Common myeloid progenitor, CD34-positive (primary cell): ENCODE measurements at regions not wholly inside any gene's neighbourhood (a gene's known extent, or its start where the extent isn't known, plus 50 kb on each side); places are given as distances from the start of the nearest gene placed in this dataset.

Experiments
- CTCF ChIA-PET: fragments of 350-600 bp; sonication (Branson Sonifier 250); formaldehyde crosslinking; loops from one replicate; lab custom pipeline; 2021; ENCODE audit warnings: antibody characterized with exemption; lab: Charles Lee
- POLR2A ChIA-PET: fragments of 350-600 bp; sonication (Branson Sonifier 250); formaldehyde crosslinking; loops from one replicate; lab custom pipeline; 2021; ENCODE audit warnings: antibody characterized with exemption; lab: Charles Lee
- DNase-seq, 3 donors: peaks; one replicate each; pipeline versions ENCODE4 v3.0.0 to v3.0.0-alpha.2; 2013
- H3K27ac ChIP-seq, 2 experiments: 1 replicate in 1 of 2; 2 replicates in 1 of 2; pipeline ENCODE4 v1.7.0; 2013; ENCODE audit warnings: inconsistent platforms in 2 of 2, low read length in 2 of 2, mild to moderate bottlenecking in 2 of 2, low read depth in 1 of 2, moderate library complexity in 1 of 2; ENCODE audit not compliant: severe bottlenecking in 2 of 2, insufficient read depth in 1 of 2, poor library complexity in 1 of 2
- H3K27me3 ChIP-seq, 5 experiments: replicated peaks in 2 of 5; 1 replicate in 3 of 5; 2 replicates in 2 of 5; pipeline versions ENCODE4 v1.6.1 to v1.7.0; 2013; ENCODE audit warnings: low read length in 4 of 5, mild to moderate bottlenecking in 2 of 5, moderate library complexity in 2 of 5, inconsistent platforms in 1 of 5; ENCODE audit not compliant: insufficient read depth in 5 of 5, control insufficient read depth in 4 of 5
- H3K36me3 ChIP-seq, 4 experiments: 1 replicate in 2 of 4; 2 replicates in 2 of 4; pipeline versions ENCODE4 v1.6.1 to v1.7.0; 2013; ENCODE audit warnings: low read length in 3 of 4, control low read depth in 1 of 4, mild to moderate bottlenecking in 1 of 4; ENCODE audit not compliant: control insufficient read depth in 4 of 4, insufficient read depth in 4 of 4
- H3K4me1 ChIP-seq, 4 experiments: 1 replicate in 3 of 4; 2 replicates in 1 of 4; pipeline versions ENCODE4 v1.6.1 to v1.7.1; 2013; ENCODE audit warnings: low read length in 3 of 4, mild to moderate bottlenecking in 3 of 4, control low read depth in 1 of 4, inconsistent platforms in 1 of 4, moderate library complexity in 1 of 4; ENCODE audit not compliant: control insufficient read depth in 4 of 4, insufficient read depth in 4 of 4; ENCODE audit errors: control extremely low read depth in 1 of 4
- H3K4me3 ChIP-seq, 7 experiments: 1 replicate in 4 of 7; 2 replicates in 3 of 7; pipeline versions ENCODE4 v1.5.1 to v1.7.0; 2013; ENCODE audit warnings: mild to moderate bottlenecking in 7 of 7, low read length in 6 of 7, moderate library complexity in 6 of 7, inconsistent platforms in 2 of 7, low read depth in 2 of 7, control low read depth in 1 of 7; ENCODE audit not compliant: insufficient read depth in 4 of 7, control insufficient read depth in 1 of 7; ENCODE audit errors: extremely low read depth in 1 of 7
- H3K9me3 ChIP-seq, 5 experiments: 1 replicate in 4 of 5; 2 replicates in 1 of 5; pipeline versions ENCODE4 v1.6.1 to v1.7.1; 2013; ENCODE audit warnings: low read length in 4 of 5, mild to moderate bottlenecking in 2 of 5, inconsistent platforms in 1 of 5, low read depth in 1 of 5, moderate library complexity in 1 of 5; ENCODE audit not compliant: control insufficient read depth in 4 of 5, insufficient read depth in 2 of 5; ENCODE audit errors: control extremely low read depth in 1 of 5
- WGBS: methylation state at CpG from one replicate; pipeline ENCODE4 v1.1.5; 2013; ENCODE audit not compliant: insufficient coverage; 5-methylcytosine and 5-hydroxymethylcytosine counted together

- 100% methylated on average over 2 of the region's 2 CpGs for WGBS
- no peak overlapping the region for H3K27ac ChIP-seq
- H3K9me3 ChIP-seq, result no peaks in the 10 kb centered on the region
- no peaks in the 10 kb centered on the region for H3K27me3 ChIP-seq
- no peak for DNase-seq
- CTCF ChIA-PET, result interaction anchor here (1.0 to 1.3 kb wide), 2 partner anchors 10 to 45 kb away, joined by 3 to 6 read pairs; no protein-coding TSS in a partner anchor
- no peak overlapping the region for H3K4me3 ChIP-seq
- POLR2A ChIA-PET, result no interaction called here
- peaks cover 0 to 9% (median 0%) of the 10 kb centered on the region in 4 experiments for H3K36me3 ChIP-seq
- peaks cover 0 to 21% (median 18%) of the 10 kb centered on the region in 4 experiments for H3K4me1 ChIP-seq
Measured at GRCh38 chr13:30359991-30360390, 52.6 kb upstream of the KATNAL1 start.

- POLR2A ChIA-PET, result no interaction called here
- WGBS, result 94% methylated on average over 3 of the region's 3 CpGs
Measured at GRCh38 chr13:30360586-30360985, 53.2 kb upstream of the KATNAL1 start.

GRCh38 chr13:30362005-30362788 is 54.8 kb upstream of the KATNAL1 start:
- DNase-seq, result no peak
- Histone ChIP-seq H3K9me3 (no peaks in the 10 kb centered on the region), H3K4me3 (no peak overlapping the region), H3K27ac (no peak overlapping the region), H3K4me1 (peaks cover 8 to 23% (median 21%) of the 10 kb centered on the region in 4 experiments), H3K36me3 (peaks cover 0 to 9% (median 0%) of the 10 kb centered on the region in 4 experiments), H3K27me3 (no peaks in the 10 kb centered on the region)
- CTCF ChIA-PET, result interaction anchor here (0.7 to 1.8 kb wide), 4 partner anchors 9 to 97 kb away, joined by 3 to 5 read pairs (median 4); no protein-coding TSS in a partner anchor
- POLR2A ChIA-PET, result no interaction called here
- WGBS, result 100% methylated on average over 3 of the region's 6 CpGs

More at GRCh38 chr13:30360586-30360985, 53.2 kb upstream of the KATNAL1 start:
- CTCF ChIA-PET, result interaction anchor here (1.0 to 1.3 kb wide), 2 partner anchors 10 to 45 kb away, joined by 3 to 6 read pairs; no protein-coding TSS in a partner anchor
- no peak for DNase-seq
- no peak overlapping the region for H3K4me3 ChIP-seq
- peaks cover under 1 to 19% (median 15%) of the 10 kb centered on the region in 4 experiments for H3K4me1 ChIP-seq
- H3K36me3 ChIP-seq, result peaks cover 0 to 9% (median 0%) of the 10 kb centered on the region in 4 experiments
- no peaks in the 10 kb centered on the region for H3K9me3 ChIP-seq
- H3K27ac ChIP-seq, result no peak overlapping the region
- no peaks in the 10 kb centered on the region for H3K27me3 ChIP-seq

GRCh38 chr13:30362869-30363268 is 55.5 kb upstream of the KATNAL1 start:
- DNase-seq, result no peak
- ChIA-PET CTCF (interaction anchor here (0.7 to 1.8 kb wide), 3 partner anchors 8 to 96 kb away, joined by 3 to 5 read pairs (median 5); no protein-coding TSS in a partner anchor), POLR2A (no interaction called here)
- peaks cover 8 to 23% (median 21%) of the 10 kb centered on the region in 4 experiments for H3K4me1 ChIP-seq
- H3K27me3 ChIP-seq, result no peaks in the 10 kb centered on the region
- H3K27ac ChIP-seq, result no peak overlapping the region
- 97% methylated on average over 11 of the region's 12 CpGs for WGBS
- no peaks in the 10 kb centered on the region for H3K9me3 ChIP-seq
- peaks cover 0 to 9% (median 0%) of the 10 kb centered on the region in 4 experiments for H3K36me3 ChIP-seq
- no peak overlapping the region for H3K4me3 ChIP-seq

- Histone ChIP-seq H3K36me3 (peaks cover 0 to 9% (median 0%) of the 10 kb centered on the region in 4 experiments), H3K27me3 (no peaks in the 10 kb centered on the region), H3K4me1 (peaks cover 8 to 26% (median 23%) of the 10 kb centered on the region in 4 experiments), H3K9me3 (no peaks in the 10 kb centered on the region), H3K4me3 (no peak overlapping the region), H3K27ac (no peak overlapping the region)
- POLR2A ChIA-PET, result no interaction called here
- DNase-seq, result no peak
- CTCF ChIA-PET, result interaction anchor here (0.6 to 1.2 kb wide), 2 partner anchors 9 to 592 kb away, joined by 3 to 4 read pairs; no protein-coding TSS in a partner anchor
- 93% methylated on average over 4 of the region's 5 CpGs for WGBS
Measured at GRCh38 chr13:30363725-30364124, 56.4 kb upstream of the KATNAL1 start.

GRCh38 chr13:30364133-30364532 is 56.8 kb upstream of the KATNAL1 start:
- ChIA-PET CTCF (interaction anchor here (1.2 kb wide), 1 partner anchor 9 kb away, joined by 4 read pairs; no protein-coding TSS in a partner anchor), POLR2A (no interaction called here)
- Histone ChIP-seq H3K4me1 (peaks cover 8 to 30% (median 28%) of the 10 kb centered on the region in 4 experiments), H3K27me3 (no peaks in the 10 kb centered on the region), H3K9me3 (no peaks in the 10 kb centered on the region), H3K4me3 (no peak overlapping the region), H3K36me3 (peaks cover 0 to 11% (median 0%) of the 10 kb centered on the region in 4 experiments), H3K27ac (no peak overlapping the region)
- 100% methylated on average over 1 of the region's 3 CpGs for WGBS
- DNase-seq, result peak in 1 of 3 donors; percentile 40
